ENCODE measurements at regions not wholly inside any gene's neighbourhood (a gene's known extent, or its start where the extent isn't known, plus 50 kb on each side); places are given as distances from the start of the nearest gene placed in this dataset.
"Not testable (repeated sequence)": the region's sequence is repeated elsewhere in the genome, so short reads cannot be mapped to it uniquely, and the experiment has no call there.

DNA sequence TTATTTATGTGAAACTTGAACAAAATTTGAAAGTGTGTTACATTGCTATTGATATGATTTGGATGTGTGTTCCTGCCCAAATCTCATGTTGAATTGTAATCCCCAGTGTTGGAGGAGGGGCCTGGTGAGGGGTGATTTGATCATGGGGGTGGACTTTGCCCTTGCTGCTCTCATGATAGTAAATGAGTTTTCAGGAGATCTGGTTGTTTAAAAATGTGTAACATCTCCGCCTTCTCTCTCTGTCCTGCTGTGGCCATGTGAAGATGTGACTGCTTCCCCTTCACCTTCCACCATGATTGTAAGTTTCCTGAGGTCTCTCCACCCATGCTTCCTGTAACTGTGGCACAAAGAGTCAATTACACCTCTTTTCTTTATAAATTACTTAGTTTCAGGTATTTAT, 1731.0 kb downstream of the SLITRK5 start:
- peak; percentile 37 for DNase-seq

DNA sequence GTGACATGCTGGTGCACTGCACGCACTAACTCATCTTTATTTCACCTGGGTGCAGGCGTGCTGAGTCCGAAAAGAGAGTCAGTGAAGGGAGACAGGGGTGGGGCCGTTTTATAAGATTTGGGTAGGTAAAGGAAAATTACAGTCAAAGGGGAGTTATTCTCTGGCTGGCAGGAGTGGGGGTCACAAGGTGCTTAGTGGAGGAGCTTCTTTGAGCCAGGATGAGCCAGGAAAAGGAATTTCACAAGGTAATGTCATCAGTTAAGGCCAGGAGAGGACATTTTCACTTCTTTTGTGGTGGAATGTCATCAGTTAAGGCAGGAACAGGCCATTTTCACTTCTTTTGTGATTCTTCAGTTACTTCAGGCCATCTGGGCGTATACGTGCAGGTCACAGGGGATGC, 1734.9 kb downstream of the SLITRK5 start:
- DNase-seq = not testable (repeated sequence)

DNA sequence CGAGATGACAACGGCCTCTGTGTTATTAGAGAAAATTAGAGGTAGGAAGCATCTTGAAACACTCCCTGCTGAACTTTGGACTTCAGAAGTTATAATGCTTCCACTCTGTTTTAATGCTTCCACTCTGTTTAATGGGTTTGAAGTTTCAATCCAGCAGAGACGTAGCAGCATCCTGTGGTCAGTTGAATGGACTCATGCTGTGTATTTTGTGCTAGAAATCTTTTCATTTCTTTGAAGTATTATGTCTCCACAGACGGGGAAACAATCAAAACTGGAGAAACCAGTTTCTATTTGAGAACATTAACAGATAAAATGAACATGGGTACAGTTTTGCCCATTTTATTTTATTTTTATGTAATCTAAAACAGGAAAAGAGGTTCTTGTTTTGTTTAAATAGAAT, 1736.2 kb downstream of the SLITRK5 start:
- no peak for DNase-seq

DNA sequence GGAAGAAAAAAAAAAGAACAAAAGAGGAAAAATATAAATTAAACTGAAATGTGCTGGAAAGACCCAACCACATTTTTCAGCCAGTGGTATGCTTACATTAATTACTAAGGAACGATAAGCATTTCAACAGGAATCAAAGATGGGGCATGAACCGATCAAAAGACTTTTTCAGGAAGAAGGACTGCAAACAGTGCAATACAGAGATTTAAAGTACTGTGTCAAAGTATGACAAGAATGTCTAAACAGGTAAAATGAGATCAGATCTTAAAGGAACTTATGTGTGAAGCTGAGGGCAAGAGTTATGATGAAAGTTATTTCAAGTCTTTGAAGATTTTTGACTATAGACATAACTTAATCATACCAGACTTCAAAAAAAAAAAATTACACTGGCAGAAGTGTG, 1761.8 kb downstream of the SLITRK5 start:
- no peak for DNase-seq

DNA sequence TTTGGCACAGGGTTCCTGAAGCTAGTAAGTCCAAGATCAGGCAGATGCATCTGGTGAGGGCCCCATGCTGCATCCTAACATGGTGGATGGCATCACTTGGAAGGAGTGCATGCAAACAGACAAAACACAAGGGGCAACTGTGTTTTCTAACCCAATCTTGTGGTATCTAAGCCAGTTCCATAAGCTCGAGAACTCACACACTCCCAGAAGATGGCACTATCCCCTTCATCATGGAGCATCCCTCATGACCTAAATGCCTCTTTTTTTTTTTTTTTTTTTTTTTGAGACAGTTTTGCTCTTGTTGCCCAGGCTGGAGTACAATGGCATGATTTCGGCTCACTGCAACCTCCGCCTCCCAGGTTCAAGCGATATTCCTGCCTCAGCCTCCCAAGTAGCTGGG, 1763.5 kb downstream of the SLITRK5 start:
- peak; percentile 28 for DNase-seq

DNA sequence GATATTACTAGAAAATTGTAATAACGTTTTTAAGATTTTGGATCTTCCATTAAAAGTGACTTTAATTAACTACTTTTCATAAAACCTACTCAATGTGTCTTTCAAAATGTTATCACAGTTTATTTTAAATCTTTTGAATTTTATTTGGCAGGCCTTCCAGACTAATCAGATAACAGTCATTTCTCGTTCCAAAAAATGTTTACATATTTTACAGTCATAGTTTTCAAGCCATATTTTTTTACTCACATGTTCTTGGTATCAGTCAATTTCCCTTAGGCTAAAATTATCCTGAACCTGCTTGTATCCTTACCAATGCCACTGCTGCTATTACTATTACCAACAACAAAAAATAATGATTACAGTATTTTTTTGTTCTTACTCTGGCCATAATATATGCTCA, 1783.5 kb downstream of the SLITRK5 start:
- no peak for DNase-seq

DNA sequence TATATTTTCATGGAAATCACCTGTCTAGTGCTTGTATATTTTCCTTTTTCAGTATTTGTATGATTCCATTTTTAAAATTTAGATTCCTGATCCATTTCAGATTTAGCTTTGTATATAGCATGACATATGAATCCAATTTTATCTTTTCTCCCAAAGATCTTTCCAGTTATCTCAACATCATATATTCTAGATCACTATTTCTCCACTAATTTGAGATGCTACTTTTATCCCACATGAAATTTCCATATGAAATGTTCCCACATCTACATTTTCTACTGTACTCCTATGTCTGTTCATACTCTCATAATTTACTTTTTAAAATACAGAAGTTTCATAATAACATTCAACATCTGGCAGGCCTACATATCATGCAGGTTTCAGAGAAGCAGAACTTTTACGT, 1784.1 kb downstream of the SLITRK5 start:
- DNase-seq = no peak

DNA sequence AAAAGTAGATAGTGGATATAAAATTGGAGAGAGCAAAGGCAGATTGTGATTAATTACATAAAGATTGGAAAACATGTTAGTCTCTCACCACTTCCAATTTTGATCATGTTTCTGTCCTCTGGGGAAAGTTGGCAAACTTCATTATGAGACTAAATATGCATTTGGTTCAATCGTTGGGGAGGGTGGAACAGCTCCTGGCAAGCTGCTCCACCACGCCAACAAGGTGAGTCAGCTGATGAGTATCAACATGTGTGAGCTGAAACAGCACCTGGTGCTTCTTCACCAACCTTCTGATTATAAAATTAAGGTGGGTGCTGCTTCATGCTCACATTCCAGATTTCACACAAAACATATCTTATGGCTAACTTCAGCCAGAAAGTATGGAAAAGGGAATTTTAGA, 1784.6 kb downstream of the SLITRK5 start:
- no peak for DNase-seq

DNA sequence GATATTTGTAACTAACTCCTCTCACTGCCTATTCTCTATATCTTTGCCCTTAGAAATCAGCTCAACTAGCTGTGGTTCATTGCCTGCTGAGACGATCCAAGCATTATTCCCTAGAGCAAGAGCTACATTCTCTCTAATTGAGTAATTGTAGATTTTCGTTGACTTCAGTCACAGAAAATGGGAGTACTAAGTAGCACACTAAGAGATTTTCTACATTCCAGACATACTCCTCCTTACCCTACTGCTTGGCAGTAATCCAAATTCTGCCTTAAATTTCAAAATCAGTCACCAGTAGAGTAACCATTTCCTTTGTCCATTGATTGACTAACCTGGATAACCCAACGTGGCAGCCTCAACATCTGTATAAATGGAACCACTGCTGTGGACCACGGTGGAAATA, 1786.8 kb downstream of the SLITRK5 start:
- no peak for DNase-seq

DNA sequence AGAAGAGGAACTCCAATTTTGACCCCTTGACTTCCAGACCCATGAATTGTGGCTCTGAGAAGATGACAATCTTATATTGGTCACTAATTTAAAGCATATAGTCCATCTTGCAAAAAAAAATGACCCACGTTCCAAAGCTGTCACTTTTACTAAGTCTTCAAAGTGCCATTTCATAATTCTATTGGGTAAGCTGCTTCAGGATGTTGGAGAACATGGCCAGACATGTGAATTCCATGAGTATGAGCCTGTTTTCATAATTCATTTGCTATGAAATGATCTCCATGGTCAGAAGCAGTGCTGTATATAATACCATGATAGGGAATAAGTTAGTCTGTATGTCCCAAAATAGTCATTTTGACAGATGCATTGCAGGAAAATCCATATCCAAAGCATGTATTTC, 1787.3 kb downstream of the SLITRK5 start:
- no peak for DNase-seq

DNA sequence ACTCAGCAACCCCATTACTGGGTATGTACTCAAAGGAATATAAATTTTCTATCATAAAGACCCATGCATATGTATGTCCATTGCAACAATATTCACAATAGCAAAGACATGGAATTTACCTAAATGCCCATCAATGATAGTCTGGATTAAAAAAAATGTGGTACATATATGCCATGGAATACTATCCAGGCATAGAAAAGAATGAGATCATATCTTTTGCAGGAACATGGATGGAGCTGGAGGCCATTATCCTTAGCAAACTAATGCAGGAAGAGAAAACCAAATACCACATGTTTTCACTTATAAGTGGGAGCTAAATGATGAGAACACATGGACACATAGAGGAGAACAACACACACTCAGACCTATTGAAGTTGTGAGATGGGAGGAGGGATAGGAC, 1789.7 kb downstream of the SLITRK5 start:
- DNase-seq = not testable (repeated sequence)

DNA sequence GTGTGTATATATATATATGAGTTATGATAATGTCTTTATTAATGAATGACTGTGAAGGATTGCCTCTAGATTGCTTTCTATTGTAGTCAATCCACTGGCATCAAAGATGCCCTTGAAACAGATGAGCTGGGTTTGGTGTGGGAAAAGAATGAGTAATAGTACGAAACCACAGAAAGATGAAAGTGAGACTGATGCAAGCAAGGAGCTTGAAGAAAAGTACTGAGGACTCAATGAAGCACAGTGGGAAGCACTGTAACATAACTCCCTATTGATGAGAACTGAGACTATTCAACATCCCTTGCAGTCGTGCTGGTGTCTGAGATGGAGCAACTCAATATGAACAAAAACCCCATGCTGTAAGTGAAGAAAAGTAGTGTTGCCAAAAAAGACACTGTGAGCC, 1794.2 kb downstream of the SLITRK5 start:
- DNase-seq = no peak

DNA sequence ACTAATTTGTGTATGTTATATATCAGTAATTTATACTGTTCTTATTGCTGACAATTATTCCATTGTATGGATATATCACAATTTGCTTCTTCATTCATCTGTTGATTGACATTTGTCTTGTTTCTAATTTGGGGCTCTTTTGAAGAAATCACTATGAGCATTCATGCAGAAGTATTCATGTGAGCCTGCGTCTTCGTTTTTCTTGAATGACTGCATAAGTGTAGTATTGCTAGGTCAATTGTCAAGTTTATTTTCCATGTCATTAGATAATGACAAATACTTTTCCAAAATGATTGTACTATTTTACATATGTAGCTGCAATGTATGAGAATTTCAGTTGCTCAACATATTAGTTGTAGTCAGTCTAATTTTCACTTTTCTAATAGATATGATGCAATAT, 1796.9 kb downstream of the SLITRK5 start:
- no peak for DNase-seq

DNA sequence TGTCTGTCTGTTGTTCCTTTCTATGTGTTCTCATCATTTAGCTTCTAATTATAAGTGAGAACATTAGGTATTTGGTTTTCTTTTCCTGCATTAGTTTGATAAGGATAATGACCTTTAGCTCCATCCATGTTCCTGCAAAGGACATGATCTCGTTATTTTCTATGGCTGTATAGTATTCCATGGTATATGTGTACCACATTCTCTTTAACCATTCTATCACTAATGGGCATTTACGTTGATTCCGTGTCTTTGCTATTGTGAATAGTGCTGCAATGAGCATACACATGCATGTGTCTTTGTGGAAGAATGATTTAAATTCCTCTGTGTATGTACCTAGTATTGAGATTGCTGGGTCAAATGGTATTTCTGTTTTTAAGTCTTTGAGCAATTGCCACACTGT, 1799.7 kb downstream of the SLITRK5 start:
- DNase-seq = no peak

DNA sequence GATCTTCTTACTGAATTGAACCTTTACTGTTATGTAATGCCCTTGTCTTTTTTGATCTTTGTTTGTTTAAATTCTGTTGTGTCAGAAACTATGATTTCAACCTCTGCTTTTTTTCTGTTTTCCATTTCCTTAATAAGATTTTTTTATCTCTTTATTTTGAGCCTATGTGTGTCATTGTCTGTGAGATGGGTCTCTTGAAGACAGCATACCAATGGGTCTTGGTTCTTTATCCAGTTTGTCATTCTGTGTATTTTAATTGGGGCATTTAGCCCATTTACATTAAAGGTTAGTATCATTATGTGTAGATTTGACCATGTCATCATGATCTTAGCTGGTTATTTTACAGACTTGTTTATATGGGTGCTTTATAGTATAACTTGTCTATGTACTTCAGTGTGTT, 1803.3 kb downstream of the SLITRK5 start:
- DNase-seq = no peak

DNA sequence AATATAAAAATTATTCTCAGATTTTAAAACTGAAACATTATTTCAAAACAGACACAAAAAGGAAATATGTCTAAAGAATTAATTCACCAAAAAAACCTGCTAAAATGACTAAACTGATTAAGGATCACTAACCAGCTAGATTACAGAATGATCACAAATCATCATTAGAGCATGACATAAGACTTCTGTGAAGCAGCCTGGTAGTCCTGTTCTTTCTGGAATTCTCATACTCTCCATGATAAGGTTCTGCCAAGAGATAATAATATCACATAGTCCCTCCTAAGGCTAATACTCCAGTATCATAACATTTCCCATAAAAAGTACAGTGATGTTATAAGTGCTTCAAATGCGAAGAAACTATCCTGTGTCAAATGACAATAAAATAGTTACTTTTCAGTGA, 1814.9 kb downstream of the SLITRK5 start:
- no peak for DNase-seq

DNA sequence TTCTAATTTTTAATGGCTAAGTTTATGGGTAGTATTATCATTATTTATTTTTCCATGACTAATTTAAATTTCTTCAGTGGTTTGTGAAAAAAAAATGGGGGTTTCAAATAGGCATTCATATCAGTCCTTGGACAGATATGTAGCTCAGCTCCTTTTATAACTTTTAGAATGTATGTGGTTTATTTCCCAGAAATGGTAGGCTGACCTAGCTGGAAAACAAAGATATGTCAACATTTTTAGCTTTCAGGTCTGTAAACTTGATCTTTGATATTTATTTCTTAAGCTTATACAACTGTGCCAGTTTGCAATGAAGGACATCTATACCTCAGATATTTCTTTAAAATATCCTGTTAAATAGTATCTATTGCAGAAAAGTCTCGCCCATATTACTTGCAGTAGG, 1815.5 kb downstream of the SLITRK5 start:
- peak; percentile 5 for DNase-seq

DNA sequence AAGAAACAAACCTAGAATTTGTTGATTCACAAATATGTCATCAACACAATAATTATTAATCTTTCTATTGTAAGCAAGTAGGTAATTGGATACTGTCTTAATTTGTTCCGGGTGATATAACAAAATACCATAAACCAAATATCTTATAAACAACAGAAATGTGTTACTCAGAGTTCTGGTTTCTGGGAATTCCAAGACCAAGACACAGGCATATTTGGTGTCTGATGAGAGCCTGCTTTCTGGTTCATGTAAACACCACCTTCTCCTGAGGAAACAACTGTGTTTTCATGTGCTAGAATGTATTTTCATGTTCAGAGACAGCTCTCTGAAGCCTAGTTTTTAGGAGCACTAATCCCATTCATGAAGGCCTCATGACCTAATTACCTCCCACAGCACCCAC, 1819.5 kb downstream of the SLITRK5 start:
- DNase-seq = no peak

DNA sequence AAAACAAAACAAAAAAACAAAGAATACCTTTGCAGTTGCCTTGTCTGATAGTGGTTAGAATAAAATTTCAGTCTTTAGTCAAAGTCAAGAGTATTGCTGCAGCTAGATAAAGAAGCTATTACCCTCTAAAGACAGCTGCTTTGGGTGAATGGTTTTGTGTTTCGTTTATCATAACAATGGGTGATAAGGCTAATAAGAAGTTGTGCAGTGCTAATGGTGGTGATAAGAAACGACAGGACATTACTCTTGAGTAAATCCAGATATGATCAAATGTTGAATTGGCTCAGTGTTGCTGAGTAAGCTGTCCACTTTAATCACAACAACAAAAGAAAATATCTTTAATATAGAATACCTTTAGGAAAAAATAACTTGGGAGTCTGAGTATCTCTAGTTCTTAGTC, 1825.3 kb downstream of the SLITRK5 start:
- DNase-seq = no peak

DNA sequence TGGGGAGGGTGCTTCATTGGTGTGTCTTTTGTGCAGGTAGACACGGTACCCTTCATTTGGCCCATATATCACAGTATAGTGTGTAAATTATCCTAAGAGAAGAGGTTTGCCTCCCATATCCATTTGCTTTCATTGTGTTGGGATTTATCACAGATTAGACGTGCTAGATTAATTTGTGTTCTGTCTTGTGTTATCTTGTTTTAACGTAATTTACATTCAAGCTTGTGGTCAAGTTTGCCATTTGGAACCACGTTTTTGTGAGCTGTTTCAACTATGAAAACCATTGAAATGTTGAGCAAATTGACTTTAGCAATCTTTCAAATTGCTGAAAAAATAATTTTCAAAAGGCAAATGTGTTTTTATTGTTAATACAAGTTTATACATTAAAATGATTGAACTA, 1826.5 kb downstream of the SLITRK5 start:
- no peak for DNase-seq

DNA sequence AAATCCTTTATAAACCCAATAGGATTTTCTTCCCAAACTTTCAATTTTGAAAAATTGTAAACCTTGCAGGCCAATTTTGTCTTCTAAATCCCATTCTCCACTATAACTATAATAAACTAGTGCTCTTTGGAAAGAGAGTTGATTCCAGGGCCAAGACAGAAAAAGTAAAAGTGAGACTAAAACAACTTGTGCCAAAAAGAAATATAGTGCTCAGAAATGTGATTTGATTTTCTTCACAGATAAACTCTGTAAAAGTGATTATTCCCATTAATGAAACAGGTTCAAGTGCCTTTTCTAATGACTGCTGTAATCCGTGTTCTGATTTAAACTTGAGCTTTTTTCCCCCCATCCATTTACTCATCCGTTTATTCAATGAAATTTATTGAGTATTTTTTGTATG, 1831.1 kb downstream of the SLITRK5 start:
- DNase-seq = no peak

DNA sequence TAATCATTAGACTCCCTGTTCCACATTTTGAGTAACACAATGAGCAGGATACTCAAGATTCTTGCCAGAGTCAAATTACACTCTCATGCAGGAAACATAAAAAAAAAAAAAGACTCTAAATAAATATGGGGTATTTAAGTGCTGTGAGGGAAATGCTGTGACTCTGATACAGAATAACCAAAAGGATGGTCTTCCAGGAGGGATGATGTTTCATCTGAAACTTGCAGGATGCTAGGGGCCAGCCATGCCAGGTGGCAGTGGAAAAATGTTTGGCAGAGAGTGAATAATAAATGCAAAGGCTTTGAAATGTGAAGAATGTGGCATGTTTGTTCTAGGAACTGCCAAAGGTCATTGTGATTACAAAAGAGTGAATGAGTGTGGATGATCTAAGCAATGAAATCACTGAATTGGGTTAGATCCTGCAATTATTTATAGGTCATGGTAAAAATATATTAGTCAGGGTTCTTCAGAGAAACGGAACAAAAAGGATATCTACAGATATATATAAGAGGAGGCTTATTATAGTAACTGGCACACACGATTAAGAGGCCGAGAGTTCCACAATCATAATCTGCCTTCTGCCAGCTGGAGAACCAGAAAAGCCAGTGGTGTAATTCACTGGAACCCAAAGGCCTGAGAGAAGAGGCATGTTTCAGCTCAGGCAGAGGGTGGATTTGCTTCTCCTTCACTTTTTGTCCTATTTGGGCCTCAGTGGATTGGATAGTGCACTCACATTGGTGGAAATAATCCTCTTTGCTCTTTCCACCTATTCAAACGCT, 1832.8 kb upstream of the MIR17HG start:
- DNase-seq = peak; percentile 16

DNA sequence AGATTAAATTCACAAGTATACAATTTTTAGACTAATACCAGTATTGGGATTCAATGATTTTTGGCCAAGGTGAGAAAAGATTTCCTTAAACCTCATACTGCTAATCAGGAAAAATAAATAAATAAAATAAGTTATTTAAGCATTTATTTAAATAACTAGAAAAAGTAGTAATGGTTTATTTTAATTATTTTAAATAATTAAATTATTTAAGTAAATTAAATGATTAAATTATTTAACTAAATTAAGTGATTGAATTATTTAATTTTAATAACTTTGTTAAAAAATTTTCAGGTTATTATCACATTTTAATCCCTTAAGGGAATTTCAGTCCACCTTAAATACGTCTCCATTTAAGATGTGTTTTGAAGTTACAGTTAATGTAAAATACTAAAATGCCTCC, 1831.5 kb upstream of the MIR17HG start:
- no peak for DNase-seq

DNA sequence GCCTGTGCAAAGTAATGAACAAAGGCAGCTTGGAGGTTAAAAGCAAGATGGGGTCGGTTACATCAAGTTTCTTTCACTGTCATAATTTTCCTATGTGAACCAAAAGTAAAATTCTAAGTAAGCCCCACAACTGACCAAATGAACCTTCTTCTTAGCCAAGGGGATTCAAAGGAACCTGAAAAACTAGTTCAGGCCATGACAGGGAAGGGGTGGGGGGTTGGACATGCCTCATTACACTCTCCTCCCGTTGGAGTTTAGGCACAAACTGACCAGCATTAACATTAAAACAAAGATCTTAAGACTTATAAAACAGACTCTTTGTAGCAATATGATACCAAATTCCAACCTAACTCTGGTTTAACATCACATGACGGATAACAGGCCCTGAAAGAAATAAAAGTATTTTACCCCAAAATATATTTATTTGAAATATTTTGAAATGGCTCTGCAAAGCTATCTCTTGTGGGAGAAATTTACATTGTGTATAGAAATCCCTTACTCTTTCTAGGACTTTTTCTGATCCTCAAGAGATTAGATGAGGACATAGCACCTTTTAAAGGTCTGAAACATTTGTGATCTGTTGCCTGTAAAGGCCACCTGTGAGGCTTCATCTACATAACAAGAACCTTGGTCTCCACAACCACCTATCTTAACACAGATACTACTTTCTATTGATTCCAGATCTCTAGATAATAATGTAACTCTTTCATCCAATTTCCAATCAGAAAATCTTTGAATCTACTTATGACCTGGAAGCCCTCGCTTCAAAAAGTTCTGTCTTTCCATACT, 1829.0 kb upstream of the MIR17HG start:
- no peak for DNase-seq

DNA sequence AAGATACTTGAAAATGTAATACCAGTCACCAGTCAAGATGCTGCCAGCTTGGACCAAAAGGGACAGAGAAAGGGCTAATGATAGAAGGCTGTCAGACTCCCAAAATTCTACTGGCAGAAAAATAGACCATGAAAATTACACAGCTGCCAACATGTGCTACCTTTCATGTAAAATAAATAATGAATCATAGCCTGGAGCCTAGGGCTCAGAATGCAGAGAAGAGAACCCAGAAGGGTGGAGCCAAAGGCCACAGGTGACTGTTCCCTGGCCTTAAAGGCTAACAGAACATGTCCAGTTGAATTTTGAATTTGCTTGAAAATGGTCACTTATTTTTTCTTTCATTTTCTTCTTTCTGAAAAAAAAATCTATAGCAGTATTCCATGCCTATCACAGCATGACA, 1827.0 kb upstream of the MIR17HG start:
- no peak for DNase-seq

Data from OCI-M1 (cell line).